GM18502 (cell line): ENCODE measurements at regions not wholly inside any gene's neighbourhood (a gene's known extent, or its start where the extent isn't known, plus 50 kb on each side); places are given as distances from the start of the nearest gene placed in this dataset.

ENCODE experiments used
- ATAC-seq: cut with Tn5 transposase; IDR thresholded peaks from one replicate; pipeline ENCODE4 v1.9.1; 2021; ENCODE audit warnings: mild to moderate bottlenecking; ENCODE audit not compliant: unreplicated experiment, poor library complexity

- no peak for ATAC-seq
Observed at GRCh38 chr10:125359401-125359800, 199.0 kb upstream of the CTBP2 start.

- ATAC-seq, result no peak
Observed at GRCh38 chr10:125355657-125356056, 195.3 kb upstream of the CTBP2 start.

GRCh38 chr10:125350519-125350918, 190.2 kb upstream of the CTBP2 start:
- no peak for ATAC-seq

DNA sequence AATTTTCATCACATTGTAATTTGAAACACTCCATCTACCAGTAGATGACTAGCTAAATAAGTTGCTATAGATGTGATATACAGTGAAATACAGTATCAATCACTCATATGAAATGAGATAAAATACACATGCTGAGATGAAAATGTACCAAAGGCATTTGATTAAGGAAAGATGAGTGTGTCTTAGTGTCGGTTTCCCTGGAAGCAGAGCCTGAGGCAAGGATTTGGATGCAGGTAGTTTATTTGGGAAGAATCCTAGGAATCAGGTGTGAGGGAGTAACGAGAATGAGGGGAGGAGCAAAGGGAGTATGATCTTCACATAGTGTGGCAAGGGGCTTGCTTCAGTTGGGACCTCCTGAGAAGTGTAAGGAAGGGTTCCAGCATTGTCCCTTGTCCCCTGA, 188.2 kb upstream of the CTBP2 start:
- ATAC-seq, result no peak

GRCh38 chr10:125344573-125345171, 184.3 kb upstream of the CTBP2 start:
- no peak for ATAC-seq

GRCh38 chr10:125343983-125344382, 183.6 kb upstream of the CTBP2 start:
- no peak for ATAC-seq

DNA sequence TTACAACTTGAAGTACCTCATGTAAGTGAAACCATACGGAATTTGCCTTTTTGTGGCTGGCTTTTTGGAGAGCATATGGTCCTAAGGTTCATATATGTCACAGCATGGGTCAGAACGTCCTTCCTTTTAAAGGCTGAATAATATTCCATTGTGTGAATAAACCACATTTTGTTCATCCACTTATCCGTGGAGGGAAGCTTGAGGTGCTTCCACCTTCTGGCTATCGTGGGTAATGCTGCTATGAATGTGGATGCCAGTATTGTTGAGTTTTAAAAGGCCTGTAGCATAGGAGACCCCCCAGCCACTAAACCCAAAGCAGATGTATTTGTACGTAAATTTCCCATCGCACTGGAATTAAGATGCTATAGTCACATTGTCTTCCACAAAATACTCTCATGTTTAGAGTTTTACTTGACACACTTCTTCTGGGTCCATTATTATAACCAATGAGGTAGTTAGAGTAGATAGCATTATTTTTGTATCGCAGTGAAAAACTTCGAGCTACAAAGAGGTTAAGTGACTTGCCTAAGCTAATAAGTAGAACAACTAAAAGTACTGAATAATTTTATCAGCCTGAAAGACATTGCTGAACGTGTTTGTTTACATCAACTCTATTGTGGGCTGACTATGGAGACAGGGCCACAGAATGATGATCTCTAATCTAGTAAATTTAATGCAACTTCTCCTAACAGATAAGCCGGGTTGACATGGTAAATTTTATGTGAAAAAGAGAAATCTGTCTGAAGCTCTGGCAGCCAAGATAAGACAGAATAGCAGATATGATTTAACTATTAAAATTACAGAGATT, 183.0 kb upstream of the CTBP2 start:
- no peak for ATAC-seq

DNA sequence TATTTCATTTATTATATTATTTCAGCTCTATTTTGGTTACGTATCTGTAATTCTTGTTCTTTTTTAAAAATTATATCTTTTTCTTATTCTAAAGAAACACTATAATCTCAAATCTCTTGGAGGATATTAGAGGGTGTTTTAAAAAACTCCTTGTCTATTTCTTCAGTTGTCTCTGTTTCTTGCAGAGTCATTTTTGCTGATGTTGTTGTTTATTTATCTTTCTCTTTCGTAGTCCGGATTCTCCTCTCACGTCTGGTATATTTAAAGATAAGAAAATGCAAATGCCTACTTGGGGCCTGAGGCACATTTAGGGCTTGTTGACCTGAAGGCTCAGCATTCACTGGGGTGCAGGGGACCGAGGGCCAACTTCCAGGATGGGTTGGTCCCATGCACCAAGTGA, 181.2 kb upstream of the CTBP2 start:
- ATAC-seq, result no peak

- ATAC-seq, result no peak
Observed at GRCh38 chr10:125340903-125341302, 180.5 kb upstream of the CTBP2 start.

DNA sequence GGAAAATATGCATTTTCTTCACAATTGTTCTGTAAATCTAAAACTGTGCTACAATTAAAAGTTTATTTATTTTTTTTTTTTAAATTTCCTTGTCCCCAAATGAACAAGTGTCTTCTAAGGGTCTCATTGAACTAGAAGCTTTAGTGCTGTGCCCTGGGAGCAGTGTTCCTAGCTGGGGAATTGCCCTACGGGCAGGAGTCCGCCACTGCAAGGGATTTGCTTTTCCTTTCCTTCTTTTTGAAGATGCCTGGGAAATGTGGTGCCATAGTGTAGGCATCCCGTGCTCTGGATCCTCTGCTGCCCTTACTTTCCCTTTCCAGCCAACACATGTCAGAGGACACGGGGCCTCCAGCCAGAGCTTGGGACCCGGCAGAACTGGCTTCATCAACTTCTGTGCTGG, 177.1 kb upstream of the CTBP2 start:
- ATAC-seq, result no peak

DNA sequence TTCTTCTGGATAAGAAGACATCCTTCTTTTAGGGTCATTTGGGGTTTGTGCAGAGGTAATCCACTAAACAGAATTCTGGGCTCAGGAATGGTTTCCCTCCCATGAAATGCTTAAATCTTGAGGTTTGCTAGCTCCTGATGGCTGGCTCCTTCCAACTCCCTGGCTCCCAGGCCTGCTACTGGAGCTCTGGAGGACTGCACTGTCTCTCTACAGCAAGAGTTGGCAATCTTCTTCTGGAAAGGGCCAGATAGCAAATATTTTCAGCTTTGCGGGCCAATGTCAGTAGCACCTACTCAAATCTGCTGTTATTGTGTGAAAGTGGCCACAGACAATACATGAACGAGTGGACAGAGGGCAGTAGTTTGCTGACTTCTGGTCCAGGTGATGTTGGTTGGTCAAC, 174.2 kb upstream of the CTBP2 start:
- no peak for ATAC-seq

GRCh38 chr10:125333769-125334168, 173.4 kb upstream of the CTBP2 start:
- ATAC-seq, result no peak

DNA sequence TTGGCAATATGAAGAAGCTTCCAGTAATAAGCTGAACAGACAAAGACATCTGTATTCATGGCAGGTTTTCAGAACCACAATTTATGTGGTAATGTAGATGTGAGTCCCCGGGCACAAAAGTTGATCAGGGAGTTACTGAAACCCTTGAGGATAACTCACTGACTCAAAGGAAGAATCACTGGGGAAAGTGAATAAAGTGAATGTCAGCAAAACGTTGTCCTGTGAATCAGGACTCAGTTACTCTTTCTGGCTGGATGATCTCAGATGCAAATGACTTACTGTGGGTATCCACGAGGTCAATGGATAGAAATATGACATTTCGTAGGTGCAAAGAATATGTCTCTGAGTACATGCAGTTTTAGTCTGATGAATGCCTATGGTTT, 172.8 kb upstream of the CTBP2 start:
- no peak for ATAC-seq

- ATAC-seq, result no peak
Observed at GRCh38 chr10:125332548-125333208, 172.3 kb upstream of the CTBP2 start.

- no peak for ATAC-seq
Observed at GRCh38 chr10:125331056-125331455, 170.7 kb upstream of the CTBP2 start.

DNA sequence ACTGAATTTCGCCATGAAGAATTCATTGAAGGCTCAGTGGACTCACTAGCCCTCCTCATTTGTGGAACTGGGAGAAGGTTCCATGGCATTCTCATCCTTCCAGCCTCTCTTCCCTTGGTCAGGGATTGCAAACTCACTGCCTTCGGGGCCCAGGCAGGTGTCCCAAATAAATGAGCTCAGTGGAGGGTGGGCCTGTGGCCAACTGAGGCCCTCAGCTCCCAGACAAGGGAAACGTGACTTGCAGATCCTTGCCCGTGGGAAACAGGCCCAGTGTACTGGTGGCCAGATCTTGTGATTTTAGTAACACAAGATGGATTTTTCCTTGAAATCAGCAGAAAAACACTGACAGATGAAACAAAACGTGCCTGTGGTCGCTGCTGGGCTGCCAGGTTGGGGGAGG, 168.7 kb upstream of the CTBP2 start:
- ATAC-seq, result no peak

DNA sequence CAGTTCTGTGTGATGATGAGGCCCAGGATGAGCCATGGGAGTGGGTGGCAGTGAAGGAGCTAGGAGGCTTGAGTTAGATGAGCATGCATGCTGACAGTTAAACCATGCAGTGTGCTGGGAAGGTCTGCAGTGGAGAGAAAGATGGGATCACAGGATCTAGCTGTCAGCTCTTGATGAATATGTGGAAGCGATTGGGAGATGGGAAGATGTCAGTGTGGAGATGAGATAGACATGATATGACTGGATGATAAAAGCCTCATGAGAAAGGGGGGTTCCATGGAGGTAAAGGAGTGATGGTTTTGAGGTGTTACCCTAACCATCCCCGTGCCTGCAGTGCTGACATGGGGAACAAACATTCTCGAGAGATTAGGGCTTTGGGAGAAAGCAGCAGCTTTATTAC, 165.0 kb upstream of the CTBP2 start:
- no peak for ATAC-seq

DNA sequence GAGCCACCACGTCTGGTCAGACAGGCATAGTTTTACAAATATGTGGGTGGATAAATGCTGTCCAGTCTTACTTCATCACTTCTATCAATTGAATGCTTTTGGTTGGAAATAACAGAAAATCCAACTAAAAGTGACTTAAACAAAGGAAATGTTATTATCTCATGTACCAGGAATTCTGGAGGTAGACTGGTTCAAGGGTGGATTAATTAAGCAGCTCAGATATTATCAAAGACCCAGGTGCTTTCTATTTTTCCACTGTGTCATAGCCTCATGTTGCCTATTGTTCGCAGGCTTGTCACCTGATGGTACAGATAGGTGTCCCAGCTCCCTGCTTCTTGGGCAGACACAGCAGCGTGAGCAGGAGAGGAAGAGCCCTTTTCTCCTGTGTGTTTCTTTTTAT, 156.1 kb upstream of the CTBP2 start:
- ATAC-seq, result no peak

GRCh38 chr10:125300937-125301336, 140.6 kb upstream of the CTBP2 start:
- no peak for ATAC-seq

DNA sequence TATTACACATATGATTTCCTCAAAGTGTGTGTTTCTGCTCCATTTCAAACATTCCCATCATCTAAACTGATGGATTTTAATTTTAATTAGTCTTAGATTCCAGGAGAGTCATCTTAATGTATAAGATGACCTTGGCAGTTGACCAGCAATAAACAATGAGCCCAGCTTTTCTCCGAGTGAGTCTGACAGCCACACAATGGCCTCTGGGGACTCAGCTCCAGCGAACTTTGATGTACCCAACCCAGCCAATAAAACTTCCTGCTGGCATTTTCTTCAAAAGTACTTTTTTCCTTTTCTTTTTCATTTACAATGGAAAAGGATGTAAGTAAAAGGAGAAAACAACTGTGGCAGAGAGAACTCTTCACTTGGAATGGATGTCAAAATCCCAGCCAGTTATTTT, 139.1 kb upstream of the CTBP2 start:
- ATAC-seq, result no peak

DNA sequence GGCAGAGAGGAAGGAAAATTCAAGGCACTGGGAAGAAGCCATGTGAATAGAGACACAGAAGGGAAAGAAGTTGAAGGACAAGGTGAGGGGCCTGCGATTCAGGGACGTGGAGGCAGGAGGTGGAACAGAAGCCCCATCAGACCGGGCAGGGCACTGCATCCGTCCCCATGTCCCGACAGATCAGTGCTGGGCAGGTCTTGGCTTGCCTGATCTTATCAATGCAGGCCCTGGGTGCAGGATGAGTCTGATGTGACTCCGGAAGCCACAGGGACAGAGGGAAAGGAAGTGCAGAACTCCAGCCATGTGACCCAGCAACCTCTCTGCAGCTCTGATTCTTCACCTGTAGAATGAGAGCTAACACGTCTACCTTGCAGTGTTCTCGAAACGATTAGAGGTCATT, 136.2 kb upstream of the CTBP2 start:
- ATAC-seq, result no peak

DNA sequence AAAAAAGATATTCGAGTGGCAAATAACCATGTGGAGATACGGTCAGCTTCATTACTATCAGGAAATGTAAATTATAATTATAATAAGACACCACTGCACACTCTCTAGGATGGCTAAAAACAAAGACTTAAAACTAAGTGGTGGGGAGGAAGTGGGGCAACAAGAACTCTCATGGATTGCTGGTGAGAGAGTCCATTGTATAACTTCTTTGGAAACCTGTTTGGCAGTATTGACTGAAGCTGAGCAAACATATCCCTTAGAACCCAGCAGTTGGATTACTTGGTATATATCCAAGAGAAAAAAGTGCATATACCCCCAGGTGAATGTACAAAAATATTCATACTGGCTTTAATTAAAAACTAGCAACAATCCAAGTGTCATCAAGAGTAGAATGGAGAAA, 133.7 kb upstream of the CTBP2 start:
- no peak for ATAC-seq
